ENCODE measurements at regions not wholly inside any gene's neighbourhood (a gene's known extent, or its start where the extent isn't known, plus 50 kb on each side); places are given as distances from the start of the nearest gene placed in this dataset.

DNA sequence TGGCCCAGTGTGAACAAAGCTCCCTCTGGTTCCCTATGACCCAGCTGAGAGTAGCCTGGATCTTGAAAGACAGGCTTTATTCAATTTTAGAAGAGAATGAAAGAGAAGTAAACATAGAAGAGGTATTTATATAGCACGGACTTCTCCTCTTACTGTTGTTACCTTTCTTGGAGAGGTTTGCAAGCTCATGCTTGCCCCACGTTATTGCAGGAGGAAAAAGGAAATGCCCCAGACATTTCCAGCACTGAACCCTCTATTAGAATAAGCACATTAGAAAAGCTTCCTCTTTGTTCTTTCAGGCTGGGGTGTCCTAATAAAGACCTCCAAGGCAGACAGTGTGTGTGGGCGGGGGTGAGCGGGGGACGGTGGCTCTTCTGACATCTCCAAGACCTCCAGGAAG, 98.7 kb upstream of the AGBL1 start:
- no peak overlapping the region for H3K4me3 ChIP-seq (ENCODE audit: low read depth, low read length)
- TF ChIP-seq, protein P1, sequence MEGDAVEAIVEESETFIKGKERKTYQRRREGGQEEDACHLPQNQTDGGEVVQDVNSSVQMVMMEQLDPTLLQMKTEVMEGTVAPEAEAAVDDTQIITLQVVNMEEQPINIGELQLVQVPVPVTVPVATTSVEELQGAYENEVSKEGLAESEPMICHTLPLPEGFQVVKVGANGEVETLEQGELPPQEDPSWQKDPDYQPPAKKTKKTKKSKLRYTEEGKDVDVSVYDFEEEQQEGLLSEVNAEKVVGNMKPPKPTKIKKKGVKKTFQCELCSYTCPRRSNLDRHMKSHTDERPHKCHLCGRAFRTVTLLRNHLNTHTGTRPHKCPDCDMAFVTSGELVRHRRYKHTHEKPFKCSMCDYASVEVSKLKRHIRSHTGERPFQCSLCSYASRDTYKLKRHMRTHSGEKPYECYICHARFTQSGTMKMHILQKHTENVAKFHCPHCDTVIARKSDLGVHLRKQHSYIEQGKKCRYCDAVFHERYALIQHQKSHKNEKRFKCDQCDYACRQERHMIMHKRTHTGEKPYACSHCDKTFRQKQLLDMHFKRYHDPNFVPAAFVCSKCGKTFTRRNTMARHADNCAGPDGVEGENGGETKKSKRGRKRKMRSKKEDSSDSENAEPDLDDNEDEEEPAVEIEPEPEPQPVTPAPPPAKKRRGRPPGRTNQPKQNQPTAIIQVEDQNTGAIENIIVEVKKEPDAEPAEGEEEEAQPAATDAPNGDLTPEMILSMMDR (IDR thresholded peaks at IDR 0.05; ENCODE audit: insufficient read depth, low read depth, low read length, missing control alignments) = no peak
- no peak for DNase-seq (ENCODE audit: low read depth)

DNA sequence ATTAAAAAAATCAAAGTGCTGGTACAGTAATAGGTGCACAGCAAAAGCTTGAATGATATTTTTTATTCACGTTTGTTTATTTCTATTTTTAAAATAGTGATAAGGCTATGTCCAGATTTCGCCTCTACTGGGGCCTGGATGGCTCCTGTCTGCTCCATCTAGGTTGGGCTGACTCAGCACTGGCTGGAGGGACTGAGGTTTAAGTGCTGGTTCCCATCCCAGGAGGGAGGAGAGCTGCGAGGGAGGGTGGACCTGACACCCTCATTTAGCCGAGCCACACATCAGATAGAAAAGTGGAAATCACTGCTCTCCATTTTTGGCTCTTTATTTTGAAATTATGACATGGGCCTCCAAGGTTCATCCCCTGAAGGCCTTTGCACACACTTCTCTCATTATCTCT, 95.4 kb upstream of the AGBL1 start:
- H3K4me3 ChIP-seq (ENCODE audit: low read depth, low read length) = no peak overlapping the region
- TF ChIP-seq, protein P1 (IDR thresholded peaks at IDR 0.05; ENCODE audit: insufficient read depth, low read depth, low read length, missing control alignments) = no peak
- no peak for DNase-seq (ENCODE audit: low read depth)

DNA sequence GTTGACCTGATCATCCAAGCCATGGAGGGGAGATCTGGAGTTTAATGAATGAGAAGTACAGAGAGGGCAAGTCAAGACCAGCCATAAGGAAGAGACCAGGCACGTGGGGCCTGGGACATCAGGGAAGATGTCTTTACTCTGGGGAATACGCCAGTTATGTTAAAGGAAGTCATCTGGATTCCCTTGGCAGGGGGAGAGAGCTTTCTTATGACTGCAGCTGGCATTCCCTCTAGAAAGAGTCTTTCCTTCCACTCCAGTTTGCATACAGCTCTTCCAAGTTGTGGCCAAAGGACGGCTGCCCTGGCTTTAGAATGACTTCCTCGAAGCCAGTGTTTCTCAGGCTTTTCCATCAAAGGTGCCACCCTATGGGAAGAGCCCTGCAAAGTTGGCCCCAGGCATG, 93.6 kb upstream of the AGBL1 start:
- H3K4me3 ChIP-seq (ENCODE audit: low read depth, low read length) = no peak overlapping the region
- TF ChIP-seq, protein P1 (IDR thresholded peaks at IDR 0.05; ENCODE audit: insufficient read depth, low read depth, low read length, missing control alignments) = no peak
- DNase-seq (ENCODE audit: low read depth) = no peak

DNA sequence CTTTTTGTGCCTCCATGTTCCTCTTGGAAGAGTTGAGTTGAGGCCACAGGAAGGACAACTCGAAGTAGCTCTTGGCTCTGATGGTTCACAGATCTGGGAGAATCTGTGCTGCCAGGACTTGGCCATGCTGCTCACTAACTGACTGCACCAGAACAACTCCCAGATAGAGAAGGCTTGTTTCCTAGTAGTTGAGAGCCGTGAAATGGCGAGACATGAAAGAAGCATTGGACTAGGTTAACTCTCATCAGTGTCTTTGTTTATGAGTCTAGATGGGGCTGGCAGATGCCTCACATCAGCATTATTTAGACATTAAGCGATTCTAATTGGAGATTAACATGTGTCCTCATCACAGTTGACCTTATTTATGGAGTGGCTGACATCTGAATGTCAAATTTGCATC, 92.9 kb upstream of the AGBL1 start:
- TF ChIP-seq, protein P1 (IDR thresholded peaks at IDR 0.05; ENCODE audit: insufficient read depth, low read depth, low read length, missing control alignments) = no peak
- H3K4me3 ChIP-seq (ENCODE audit: low read depth, low read length) = no peak overlapping the region
- no peak for DNase-seq (ENCODE audit: low read depth)

DNA sequence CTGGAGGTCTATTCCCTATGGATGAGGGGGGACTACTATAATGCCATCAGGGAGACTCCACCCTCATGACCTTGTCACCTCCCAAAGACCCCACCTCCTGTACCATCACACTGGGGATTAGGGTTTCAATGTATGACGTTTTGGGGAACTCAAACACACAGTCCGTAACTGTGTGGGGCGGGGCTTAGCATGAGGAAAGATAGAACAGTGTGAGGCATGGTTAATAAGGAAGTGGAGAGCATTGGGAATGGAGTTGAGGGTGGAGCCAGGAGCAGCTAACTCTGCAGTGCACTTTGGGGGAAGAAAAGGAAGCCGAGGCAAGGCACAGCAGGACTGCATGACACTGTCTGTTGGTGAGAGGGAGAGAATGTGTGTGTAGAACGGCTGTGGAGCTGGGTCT, 90.9 kb upstream of the AGBL1 start:
- H3K4me3 ChIP-seq (ENCODE audit: low read depth, low read length) = no peak overlapping the region
- DNase-seq (ENCODE audit: low read depth) = no peak
- TF ChIP-seq, protein P1 (IDR thresholded peaks at IDR 0.05; ENCODE audit: insufficient read depth, low read depth, low read length, missing control alignments) = no peak

DNA sequence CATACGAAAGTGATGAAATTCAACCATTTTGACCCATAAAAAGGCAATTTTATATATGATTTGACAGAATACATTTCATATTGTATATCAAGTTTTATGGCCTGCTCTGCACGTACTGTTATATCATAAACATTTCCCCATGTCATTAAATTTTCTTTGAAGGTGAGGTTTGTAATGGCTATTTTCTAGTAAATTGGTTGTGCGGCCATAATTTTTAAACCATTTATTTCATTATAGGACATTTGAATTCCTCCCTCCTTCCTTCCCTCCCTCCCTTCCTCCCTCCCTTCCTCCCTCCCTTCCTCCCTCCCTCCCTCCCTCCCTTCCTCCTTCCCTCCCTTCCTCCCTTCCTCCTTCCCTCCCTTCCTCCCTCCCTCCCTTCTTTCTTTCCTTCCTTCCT, 87.4 kb upstream of the AGBL1 start:
- H3K4me3 ChIP-seq (ENCODE audit: low read depth, low read length) = no peak overlapping the region
- no peak for DNase-seq (ENCODE audit: low read depth)
- TF ChIP-seq, protein P1 (IDR thresholded peaks at IDR 0.05; ENCODE audit: insufficient read depth, low read depth, low read length, missing control alignments) = no peak

DNA sequence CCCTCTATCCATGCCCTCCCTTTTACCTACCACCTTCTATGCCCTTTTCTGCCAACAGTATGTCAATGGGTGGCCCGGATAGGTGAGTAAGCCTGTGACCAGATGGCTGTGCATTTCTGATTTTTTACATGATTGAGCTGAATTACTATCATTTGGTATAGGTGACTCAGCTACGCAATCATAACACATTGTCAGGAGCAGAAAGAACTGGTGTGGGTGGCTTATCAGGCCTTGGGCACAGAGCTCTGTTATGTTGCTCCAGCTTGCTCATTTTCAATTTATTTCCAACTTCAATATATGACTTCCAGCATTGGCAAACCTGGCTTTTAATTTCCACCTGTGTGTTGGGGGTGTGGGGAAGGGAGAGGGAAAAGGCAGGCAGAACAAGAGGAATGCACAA, 86.6 kb upstream of the AGBL1 start:
- DNase-seq (ENCODE audit: low read depth) = no peak
- H3K4me3 ChIP-seq (ENCODE audit: low read depth, low read length) = no peak overlapping the region
- TF ChIP-seq, protein P1 (IDR thresholded peaks at IDR 0.05; ENCODE audit: insufficient read depth, low read depth, low read length, missing control alignments) = no peak
